Muscle of arm (tissue), 1 donor: ENCODE measurements at regions not wholly inside any gene's neighbourhood (a gene's known extent, or its start where the extent isn't known, plus 50 kb on each side); places are given as distances from the start of the nearest gene placed in this dataset.

ENCODE experiments used
- DNase-seq: peaks from one replicate; pipeline ENCODE4 v3.0.0-alpha.2; 2013

- DNase-seq = no peak
Measured at GRCh38 chr4:11342401-11342800, 86.3 kb downstream of the HS3ST1 start.

- no peak for DNase-seq
Measured at GRCh38 chr4:11341337-11342043, 87.2 kb downstream of the HS3ST1 start.

- DNase-seq = no peak
Measured at GRCh38 chr4:11338956-11339782, 89.5 kb downstream of the HS3ST1 start.

GRCh38 chr4:11337287-11337686, 91.4 kb downstream of the HS3ST1 start:
- no peak for DNase-seq

GRCh38 chr4:11336435-11336834, 92.3 kb downstream of the HS3ST1 start:
- DNase-seq = no peak

GRCh38 chr4:11334887-11335286, 93.8 kb downstream of the HS3ST1 start:
- DNase-seq = no peak

GRCh38 chr4:11328401-11328800, 100.3 kb downstream of the HS3ST1 start:
- DNase-seq = no peak

GRCh38 chr4:11326021-11326420, 102.7 kb downstream of the HS3ST1 start:
- DNase-seq = no peak

GRCh38 chr4:11323771-11324170, 104.9 kb downstream of the HS3ST1 start:
- DNase-seq = no peak

- no peak for DNase-seq
Measured at GRCh38 chr4:11313157-11313943, 115.3 kb downstream of the HS3ST1 start.

- DNase-seq = no peak
Measured at GRCh38 chr4:11312389-11312788, 116.3 kb downstream of the HS3ST1 start.

- DNase-seq = no peak
Measured at GRCh38 chr4:11301075-11301660, 127.5 kb downstream of the HS3ST1 start.

GRCh38 chr4:11299836-11300235, 128.9 kb downstream of the HS3ST1 start:
- DNase-seq = no peak

- no peak for DNase-seq
Measured at GRCh38 chr4:11299016-11299415, 129.7 kb downstream of the HS3ST1 start.

GRCh38 chr4:11298451-11298850, 130.2 kb downstream of the HS3ST1 start:
- DNase-seq = no peak

- no peak for DNase-seq
Measured at GRCh38 chr4:11297627-11298026, 131.1 kb downstream of the HS3ST1 start.

- DNase-seq = no peak
Measured at GRCh38 chr4:11297201-11297600, 131.5 kb downstream of the HS3ST1 start.

GRCh38 chr4:11293866-11294265, 134.8 kb downstream of the HS3ST1 start:
- DNase-seq = no peak

- DNase-seq = no peak
Measured at GRCh38 chr4:11287055-11287454, 141.6 kb downstream of the HS3ST1 start.

- no peak for DNase-seq
Measured at GRCh38 chr4:11286533-11286932, 142.2 kb downstream of the HS3ST1 start.

- DNase-seq = no peak
Measured at GRCh38 chr4:11281720-11282119, 147.0 kb downstream of the HS3ST1 start.

- DNase-seq = no peak
Measured at GRCh38 chr4:11271263-11271662, 157.4 kb downstream of the HS3ST1 start.
